Activated CD4-positive, alpha-beta T cell treated with anti-CD3 and anti-CD28 coated beads for 36 hours (primary cell): ENCODE measurements at regions not wholly inside any gene's neighbourhood (a gene's known extent, or its start where the extent isn't known, plus 50 kb on each side); places are given as distances from the start of the nearest gene placed in this dataset.
A peak's percentile ranks its signal among the peaks of the same experiment; 100 is the strongest.
"Not testable (repeated sequence)": the region's sequence is repeated elsewhere in the genome, so short reads cannot be mapped to it uniquely, and the experiment has no call there.

Experiments
- ATAC-seq: fragments of 200-7000 bp; cut with Tn5 transposase; one replicate; pipeline ENCODE4 v1.10.0; 2021; ENCODE audit warnings: mild to moderate bottlenecking, moderate library complexity
- CTCF ChIA-PET: fragments of 350-600 bp; sonication (Branson Sonifier 250); formaldehyde crosslinking; loops from one replicate; lab custom pipeline; 2021; ENCODE audit warnings: antibody characterized with exemption; lab: Charles Lee
- POLR2A ChIA-PET: fragments of 350-600 bp; sonication (Branson Sonifier 250); formaldehyde crosslinking; loops from one replicate; lab custom pipeline; 2021; ENCODE audit warnings: antibody characterized with exemption, inconsistent platforms; lab: Charles Lee
- DNase-seq: peaks from one replicate; pipeline ENCODE4 v3.0.0-alpha.2; 2020
- H3K27ac Mint-ChIP-seq: one replicate; pipeline ENCODE4 v1.8.0; 2021; ENCODE audit warnings: mixed read lengths
- H3K27me3 Mint-ChIP-seq: one replicate; pipeline ENCODE4 v1.8.0; 2021; ENCODE audit warnings: mixed read lengths
- H3K36me3 Mint-ChIP-seq: one replicate; pipeline ENCODE4 v1.8.0; 2021; ENCODE audit warnings: low read depth, mixed read lengths
- H3K4me1 Mint-ChIP-seq: one replicate; pipeline ENCODE4 v1.8.0; 2021; ENCODE audit warnings: mixed read lengths
- H3K4me3 Mint-ChIP-seq: one replicate; pipeline ENCODE4 v1.8.0; 2021; ENCODE audit warnings: mild to moderate bottlenecking, moderate library complexity, mixed read lengths
- H3K9me3 Mint-ChIP-seq: one replicate; pipeline ENCODE4 v1.8.0; 2021; ENCODE audit warnings: low read depth, mixed read lengths
- intact Hi-C, 2 experiments: fragments of 100-400 bp; cut with DNase I in 1 of 2; cut with micrococcal nuclease in 1 of 2; formaldehyde crosslinking; loops; one replicate each; pipeline versions ENCODE4 v1.14.2 to v1.15.1; 2022 to 2024; cut with DNase I, micrococcal nuclease

DNA sequence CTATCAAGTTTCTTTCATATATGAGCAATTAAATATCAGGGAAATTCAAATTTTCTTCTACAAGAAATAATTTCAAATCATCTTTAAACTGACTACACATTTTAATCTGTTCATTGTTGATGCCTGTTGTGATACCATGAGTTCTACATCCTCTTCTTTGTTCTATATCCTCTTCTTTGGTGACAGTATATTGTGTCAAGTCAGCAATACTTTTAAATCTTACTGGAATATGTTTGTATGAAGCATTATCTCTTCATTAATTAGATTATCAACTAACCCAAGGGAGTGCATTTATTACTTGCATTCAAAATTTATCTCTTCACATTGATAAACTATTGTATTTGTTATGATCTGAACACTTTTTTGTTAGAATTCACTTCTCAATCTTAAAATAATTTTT, 275.0 kb upstream of the INTU start:
- CTCF ChIA-PET, result interaction anchor here (0.7 kb wide), 1 partner anchor 90 kb away, joined by 3 read pairs; no protein-coding TSS in a partner anchor
- POLR2A ChIA-PET, result no interaction called here
- no peaks in the 10 kb centered on the region for H3K36me3 Mint-ChIP-seq
- ATAC-seq (no peak), DNase-seq (no peak)
- peaks cover 2% of the 10 kb centered on the region for H3K9me3 Mint-ChIP-seq
- H3K27me3 Mint-ChIP-seq, result no peaks in the 10 kb centered on the region
- H3K4me1 Mint-ChIP-seq, result no peaks in the 10 kb centered on the region
- no peak overlapping the region for H3K4me3 Mint-ChIP-seq
- no peak overlapping the region for H3K27ac Mint-ChIP-seq
- intact Hi-C loops, result no loop called here

DNA sequence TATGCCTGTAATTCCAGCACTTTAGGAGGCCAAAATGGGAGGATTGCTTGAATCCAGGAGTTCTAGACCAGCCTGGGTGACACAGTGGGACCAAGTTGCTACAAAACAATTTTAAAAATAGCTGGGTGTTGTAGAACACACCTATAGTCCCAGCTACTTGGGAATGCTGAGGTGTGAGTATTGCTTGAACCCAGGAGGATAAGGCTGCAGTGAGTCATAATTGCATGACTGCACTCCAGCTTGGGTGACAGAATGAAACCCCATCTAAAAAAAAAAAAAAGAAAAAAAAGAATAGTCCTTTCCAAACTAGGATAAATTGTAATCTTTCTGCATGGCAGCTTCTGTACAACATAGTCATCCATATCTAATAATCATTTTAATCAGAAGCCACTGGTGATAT, 270.1 kb upstream of the INTU start:
- no peaks in the 10 kb centered on the region for H3K4me1 Mint-ChIP-seq
- H3K36me3 Mint-ChIP-seq, result no peaks in the 10 kb centered on the region
- no peak overlapping the region for H3K4me3 Mint-ChIP-seq
- ATAC-seq (no peak), DNase-seq (no peak)
- intact Hi-C loops, result no loop called here
- H3K27ac Mint-ChIP-seq, result no peak overlapping the region
- no peaks in the 10 kb centered on the region for H3K9me3 Mint-ChIP-seq
- ChIA-PET POLR2A (no interaction called here), CTCF (no interaction called here)
- no peaks in the 10 kb centered on the region for H3K27me3 Mint-ChIP-seq

DNA sequence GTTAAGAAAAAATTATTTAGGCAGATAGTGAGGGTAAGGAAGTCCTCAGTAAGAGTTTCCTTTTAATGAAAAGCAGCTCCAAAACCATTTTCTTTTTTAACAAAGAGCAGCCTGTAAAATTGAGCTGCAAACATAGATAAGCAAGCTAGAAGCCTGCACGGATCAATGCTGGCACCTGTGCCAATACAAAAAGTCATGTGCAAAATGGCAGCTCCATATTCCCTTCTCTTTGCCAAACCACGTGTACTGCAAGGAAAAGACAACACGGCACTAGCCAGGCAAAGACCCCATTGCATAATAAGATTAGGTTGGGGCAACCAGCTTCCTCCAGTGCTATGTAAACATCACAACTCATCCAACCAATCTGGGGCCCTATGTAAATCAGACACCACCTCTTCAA, 268.4 kb upstream of the INTU start:
- peaks cover under 1% of the 10 kb centered on the region for H3K9me3 Mint-ChIP-seq
- no peaks in the 10 kb centered on the region for H3K4me1 Mint-ChIP-seq
- H3K27me3 Mint-ChIP-seq, result no peaks in the 10 kb centered on the region
- H3K36me3 Mint-ChIP-seq, result no peaks in the 10 kb centered on the region
- H3K27ac Mint-ChIP-seq, result no peak overlapping the region
- no peak for DNase-seq
- intact Hi-C loops, result no loop called here
- ChIA-PET POLR2A (no interaction called here), CTCF (interaction anchor here (0.5 kb wide), 1 partner anchor 95 kb away, joined by 3 read pairs; no protein-coding TSS in a partner anchor)
- no peak overlapping the region for H3K4me3 Mint-ChIP-seq
- ATAC-seq, result no peak

DNA sequence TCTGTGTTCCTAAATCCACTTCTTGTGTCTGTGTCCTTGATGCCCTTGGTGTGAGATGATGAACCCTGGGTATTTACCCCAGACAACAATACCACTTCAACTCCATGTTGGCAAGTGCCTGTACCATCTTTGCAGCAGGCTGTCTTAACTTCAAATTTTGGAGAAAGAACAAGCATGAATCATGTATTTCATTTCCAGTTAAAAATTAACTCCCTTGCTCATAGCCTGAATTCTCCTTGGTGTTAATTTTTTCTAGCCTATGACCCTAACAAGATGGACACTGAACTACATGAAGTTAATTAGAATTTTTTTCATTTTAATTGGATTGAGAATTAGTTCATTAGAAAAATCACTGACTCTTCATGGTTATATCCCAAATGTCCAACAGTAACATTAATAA, 267.8 kb upstream of the INTU start:
- Mint-ChIP-seq H3K4me1 (no peaks in the 10 kb centered on the region), H3K9me3 (peaks cover 1% of the 10 kb centered on the region), H3K27ac (no peak overlapping the region), H3K36me3 (no peaks in the 10 kb centered on the region), H3K27me3 (no peaks in the 10 kb centered on the region), H3K4me3 (no peak overlapping the region)
- ATAC-seq (no peak), DNase-seq (no peak)
- intact Hi-C loops, result no loop called here
- ChIA-PET POLR2A (no interaction called here), CTCF (no interaction called here)

DNA sequence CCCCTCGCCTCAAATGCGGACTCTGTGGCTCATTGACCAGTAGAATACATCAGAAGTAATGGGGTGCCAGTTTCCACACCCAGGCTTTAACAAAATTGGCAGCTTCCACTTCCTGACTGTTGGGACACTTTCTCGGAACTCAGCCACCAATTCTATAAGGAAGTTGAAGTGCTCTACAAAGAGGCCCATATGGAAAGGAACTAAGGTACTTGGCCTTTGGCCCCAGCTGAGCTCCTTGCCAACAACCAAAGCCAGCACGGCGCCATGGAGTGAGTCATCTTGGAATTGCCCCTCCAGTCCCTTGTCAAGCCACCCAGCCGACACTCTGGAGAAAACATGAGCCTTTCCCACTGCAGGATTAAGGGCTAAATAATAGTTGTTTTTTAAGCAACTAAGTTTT, 262.2 kb upstream of the INTU start:
- DNase-seq (no peak), ATAC-seq (no peak)
- intact Hi-C loops, result no loop called here
- Mint-ChIP-seq H3K4me3 (no peak overlapping the region), H3K4me1 (no peaks in the 10 kb centered on the region), H3K27me3 (no peaks in the 10 kb centered on the region), H3K27ac (no peak overlapping the region), H3K9me3 (peaks cover 1% of the 10 kb centered on the region), H3K36me3 (no peaks in the 10 kb centered on the region)
- POLR2A ChIA-PET, result no interaction called here
- CTCF ChIA-PET, result no interaction called here

DNA sequence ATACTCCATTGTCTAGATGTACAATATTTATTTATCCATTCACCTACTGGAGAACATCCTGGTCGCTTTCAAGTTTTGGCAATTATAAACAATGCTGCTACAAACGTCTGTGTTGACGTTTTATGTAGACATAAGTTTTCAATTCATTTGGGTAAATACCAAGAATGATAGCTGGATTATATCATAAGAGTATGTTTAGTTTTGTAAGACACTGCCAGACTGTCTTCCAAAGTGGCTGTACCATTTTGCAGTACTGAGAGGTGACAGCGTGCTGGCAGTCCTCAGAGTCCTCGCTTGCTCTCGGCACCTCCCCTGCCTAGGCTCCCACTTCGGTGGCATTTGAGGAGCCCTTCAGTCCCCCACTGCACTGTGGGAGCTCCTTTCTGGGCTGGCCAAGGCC, 253.3 kb upstream of the INTU start:
- ATAC-seq (no peak), DNase-seq (no peak)
- no peaks in the 10 kb centered on the region for H3K36me3 Mint-ChIP-seq
- H3K27ac Mint-ChIP-seq, result no peak overlapping the region
- POLR2A ChIA-PET, result no interaction called here
- no peaks in the 10 kb centered on the region for H3K9me3 Mint-ChIP-seq
- H3K4me3 Mint-ChIP-seq, result no peak overlapping the region
- H3K4me1 Mint-ChIP-seq, result no peaks in the 10 kb centered on the region
- CTCF ChIA-PET, result no interaction called here
- H3K27me3 Mint-ChIP-seq, result no peaks in the 10 kb centered on the region
- intact Hi-C loops, result no loop called here

DNA sequence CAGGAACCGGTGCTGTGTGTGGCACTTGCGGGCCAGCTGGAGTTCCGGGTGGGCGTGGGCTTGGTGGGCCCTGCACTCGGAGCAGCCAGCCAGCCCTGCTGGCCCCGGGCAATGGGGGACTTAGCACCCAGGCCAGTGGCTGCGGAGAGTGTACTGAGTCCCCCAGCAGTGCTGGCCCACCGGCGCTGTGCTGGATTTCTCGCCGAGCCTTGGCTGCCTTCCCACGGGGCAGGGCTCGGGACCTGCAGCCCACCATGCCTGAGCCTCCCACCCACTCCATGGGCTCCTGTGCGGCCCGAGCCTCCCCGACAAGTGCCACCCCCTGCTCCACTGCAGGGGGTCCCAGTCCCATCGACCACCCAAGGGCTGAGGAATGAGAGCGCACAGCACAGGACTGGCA, 252.8 kb upstream of the INTU start:
- H3K36me3 Mint-ChIP-seq, H3K27me3 Mint-ChIP-seq, CTCF ChIA-PET, H3K4me3 Mint-ChIP-seq, H3K4me1 Mint-ChIP-seq, ATAC-seq, POLR2A ChIA-PET, intact Hi-C loops, H3K27ac Mint-ChIP-seq, H3K9me3 Mint-ChIP-seq, DNase-seq: not testable (repeated sequence)

DNA sequence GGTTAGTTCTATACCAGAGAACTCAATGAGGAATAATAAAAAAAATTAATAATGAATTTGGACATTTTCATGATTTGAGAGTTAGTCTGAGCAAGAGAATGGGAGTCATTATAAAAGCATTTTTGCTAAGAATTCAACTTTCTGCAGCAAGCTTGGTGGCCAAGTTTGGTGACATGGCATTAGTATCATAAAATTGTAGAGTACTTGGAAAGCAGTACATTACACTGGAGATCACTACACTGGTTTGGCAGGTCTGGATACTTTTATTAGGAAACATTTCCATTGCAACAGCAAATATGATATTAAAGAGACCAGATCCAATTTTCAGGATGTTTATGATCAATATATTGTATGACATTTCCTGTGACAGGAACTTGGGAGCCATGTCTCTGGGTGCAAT, 249.1 kb upstream of the INTU start:
- Mint-ChIP-seq H3K4me1 (no peaks in the 10 kb centered on the region), H3K9me3 (no peaks in the 10 kb centered on the region), H3K27ac (no peak overlapping the region), H3K36me3 (no peaks in the 10 kb centered on the region), H3K27me3 (no peaks in the 10 kb centered on the region), H3K4me3 (no peak overlapping the region)
- ChIA-PET POLR2A (no interaction called here), CTCF (no interaction called here)
- ATAC-seq (no peak), DNase-seq (no peak)
- intact Hi-C loops, result no loop called here

DNA sequence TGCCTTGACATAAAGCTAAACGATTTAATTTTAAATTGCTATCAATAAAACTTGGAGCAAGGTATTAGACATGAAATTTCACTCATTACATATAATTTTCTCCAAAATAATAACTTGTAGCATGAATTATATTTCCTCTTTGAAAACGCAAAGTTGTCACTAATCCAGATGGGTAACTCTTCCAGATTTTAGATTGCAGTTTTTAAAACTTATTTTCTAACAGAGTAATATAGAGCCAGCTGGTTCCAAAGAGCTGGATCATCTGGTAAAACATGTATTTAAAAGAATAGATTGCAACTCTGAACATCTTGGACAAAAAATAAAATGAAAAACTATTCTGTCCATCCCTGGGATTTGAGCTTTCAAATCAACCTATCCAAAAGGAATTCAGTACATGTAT, 238.2 kb upstream of the INTU start:
- Mint-ChIP-seq H3K4me3 (no peak overlapping the region), H3K36me3 (no peaks in the 10 kb centered on the region), H3K27ac (no peak overlapping the region), H3K9me3 (no peaks in the 10 kb centered on the region), H3K4me1 (no peaks in the 10 kb centered on the region), H3K27me3 (no peaks in the 10 kb centered on the region)
- ChIA-PET POLR2A (no interaction called here), CTCF (no interaction called here)
- intact Hi-C loops, result no loop called here
- DNase-seq (no peak), ATAC-seq (no peak)

DNA sequence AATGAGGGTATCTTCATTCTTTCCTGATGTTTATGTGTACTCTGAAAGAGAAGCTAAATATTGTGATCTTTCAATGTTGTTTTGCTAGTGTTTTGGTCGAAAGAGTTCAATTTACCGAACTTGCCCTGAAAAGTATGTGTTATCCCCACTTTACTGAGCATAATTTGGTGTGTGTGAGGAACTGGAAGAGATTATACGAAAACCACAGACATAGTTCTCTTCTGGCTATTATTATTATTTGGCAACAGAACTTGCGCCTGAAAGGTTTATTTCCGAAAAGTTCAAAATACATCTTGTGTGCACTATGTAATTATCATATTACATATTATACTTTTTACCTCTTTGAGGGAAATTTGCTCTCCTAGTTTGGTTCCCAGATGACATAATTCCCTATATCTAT, 232.5 kb upstream of the INTU start:
- CTCF ChIA-PET, result interaction anchor here (0.6 to 1.0 kb wide), 2 partner anchors 8 to 89 kb away, joined by 3 read pairs; no protein-coding TSS in a partner anchor
- POLR2A ChIA-PET, result no interaction called here
- Mint-ChIP-seq H3K4me1 (no peaks in the 10 kb centered on the region), H3K27ac (no peak overlapping the region), H3K27me3 (no peaks in the 10 kb centered on the region), H3K36me3 (no peaks in the 10 kb centered on the region), H3K4me3 (no peak overlapping the region), H3K9me3 (no peaks in the 10 kb centered on the region)
- ATAC-seq, result no peak
- intact Hi-C loops, result no loop called here
- DNase-seq, result no peak

DNA sequence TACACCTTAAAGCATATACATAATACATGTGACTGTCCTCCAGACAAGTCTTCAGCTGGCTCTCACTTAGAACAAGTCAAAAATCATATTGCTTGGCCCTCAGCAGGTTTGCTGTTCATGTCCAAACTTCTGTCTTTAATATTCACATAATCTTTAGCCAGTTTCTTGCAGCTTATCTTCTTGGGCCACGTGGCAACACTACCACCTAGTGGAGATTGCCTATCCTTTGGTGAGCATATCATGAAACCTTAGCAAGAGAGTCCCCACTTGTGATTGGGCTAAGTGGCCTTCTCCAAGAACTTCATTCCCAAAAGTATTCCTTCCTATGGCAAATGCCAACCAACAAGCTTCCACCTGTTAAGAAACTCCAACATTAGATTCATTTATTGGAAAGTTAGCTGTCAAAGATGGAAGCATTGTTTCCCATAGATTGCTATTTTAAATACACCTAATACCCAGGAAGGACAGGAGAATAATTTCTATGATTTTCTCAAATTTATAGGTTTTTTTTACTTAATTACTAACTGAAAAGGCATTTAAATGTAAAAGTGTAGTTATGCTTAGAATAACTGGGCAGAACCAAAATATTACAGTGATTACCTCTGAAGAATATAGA, 231.9 kb upstream of the INTU start:
- peak; percentile 71 for DNase-seq
- ChIA-PET POLR2A (no interaction called here), CTCF (interaction anchor here (0.6 to 1.4 kb wide), 3 partner anchors 8 to 88 kb away, joined by 3 to 4 read pairs (median 3); no protein-coding TSS in a partner anchor)
- intact Hi-C loops, result no loop called here
- H3K9me3 Mint-ChIP-seq, result no peaks in the 10 kb centered on the region
- H3K27ac Mint-ChIP-seq, result no peak overlapping the region
- no peak overlapping the region for H3K4me3 Mint-ChIP-seq
- H3K36me3 Mint-ChIP-seq, result no peaks in the 10 kb centered on the region
- H3K27me3 Mint-ChIP-seq, result no peaks in the 10 kb centered on the region
- ATAC-seq, result no peak
- H3K4me1 Mint-ChIP-seq, result no peaks in the 10 kb centered on the region

DNA sequence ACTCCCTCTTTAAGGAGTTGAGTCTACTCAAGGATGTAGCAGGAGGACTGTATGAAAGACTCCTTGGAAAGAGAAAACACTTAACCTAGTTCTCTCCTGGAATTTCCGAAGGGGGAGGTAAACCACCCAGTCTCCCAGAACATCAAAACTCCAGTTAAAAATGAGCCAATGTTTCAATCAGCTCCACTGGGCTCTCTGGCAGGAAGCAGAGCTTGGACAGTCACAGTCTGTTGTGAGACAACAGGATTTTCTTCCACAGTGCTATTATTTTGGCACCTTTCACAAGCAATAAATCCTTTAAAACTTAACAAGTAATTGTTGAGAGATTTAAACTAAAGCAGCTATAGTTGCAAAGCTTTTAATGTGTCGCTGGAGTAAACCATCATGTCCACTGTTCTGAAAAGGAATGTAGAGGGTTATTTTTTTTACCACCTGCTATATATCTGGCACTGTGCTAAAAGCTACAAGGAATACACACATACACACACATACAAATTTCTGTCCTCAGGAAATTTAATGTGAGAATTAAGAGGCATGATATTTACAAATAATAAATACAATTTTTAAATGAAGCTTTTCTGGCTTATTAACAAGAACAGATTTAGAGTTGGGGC, 229.2 kb upstream of the INTU start:
- DNase-seq (no peak), ATAC-seq (no peak)
- Mint-ChIP-seq H3K27ac (no peak overlapping the region), H3K4me1 (no peaks in the 10 kb centered on the region), H3K9me3 (peaks cover 15% of the 10 kb centered on the region), H3K27me3 (no peaks in the 10 kb centered on the region), H3K36me3 (no peaks in the 10 kb centered on the region), H3K4me3 (no peak overlapping the region)
- CTCF ChIA-PET, result interaction anchor here (0.8 kb wide), 1 partner anchor 1195 kb away, joined by 3 read pairs; no protein-coding TSS in a partner anchor
- intact Hi-C loops, result no loop called here
- POLR2A ChIA-PET, result no interaction called here
